Calu3 (cell line): ENCODE measurements at regions not wholly inside any gene's neighbourhood (a gene's known extent, or its start where the extent isn't known, plus 50 kb on each side); places are given as distances from the start of the nearest gene placed in this dataset.

Experiments used
- BruUV-seq: library from RNA; stranded (reverse); fragments of 400-500 nt; replicated peaks from 2 replicates; lab custom pipeline; 2021; lab: Mats Ljungman, UMichigan
- CTCF ChIA-PET: fragments of 300-600 bp; sonication (Branson Sonifier 250); formaldehyde crosslinking; loops from one replicate; lab custom pipeline; 2022; ENCODE audit warnings: antibody characterized with exemption; lab: Charles Lee
- DNase-seq: peaks from one replicate; pipeline ENCODE4 v3.0.0; 2022
- H3K27ac Mint-ChIP-seq: one replicate; pipeline ENCODE4 v1.8.0; 2022; ENCODE audit warnings: mixed read lengths; ENCODE audit not compliant: unreplicated experiment
- H3K27me3 Mint-ChIP-seq: one replicate; pipeline ENCODE4 v1.8.0; 2022; ENCODE audit warnings: mixed read lengths; ENCODE audit not compliant: unreplicated experiment
- H3K36me3 Mint-ChIP-seq: one replicate; pipeline ENCODE4 v1.8.0; 2022; ENCODE audit warnings: mild to moderate bottlenecking, moderate library complexity, mixed read lengths; ENCODE audit not compliant: insufficient read depth, unreplicated experiment
- H3K4me1 Mint-ChIP-seq: one replicate; pipeline ENCODE4 v1.8.0; 2022; ENCODE audit warnings: mild to moderate bottlenecking, low read depth, mixed read lengths; ENCODE audit not compliant: unreplicated experiment
- H3K4me3 Mint-ChIP-seq: one replicate; pipeline ENCODE4 v1.8.0; 2022; ENCODE audit warnings: mild to moderate bottlenecking, low read depth, moderate library complexity, mixed read lengths; ENCODE audit not compliant: unreplicated experiment
- H3K9me3 Mint-ChIP-seq: one replicate; pipeline ENCODE4 v1.8.0; 2022; ENCODE audit warnings: low read depth, mixed read lengths; ENCODE audit not compliant: unreplicated experiment
- CTCF ChIP-seq: fragments of 200-600 bp; IDR thresholded peaks from one replicate; pipeline ENCODE4 v1.8.0; 2022; ENCODE audit warnings: antibody characterized with exemption; ENCODE audit not compliant: unreplicated experiment
- intact Hi-C: fragments of 100-400 bp; cut with micrococcal nuclease; formaldehyde crosslinking; loops from one replicate; pipeline ENCODE4 v1.10.0; 2022; ENCODE audit not compliant: unreplicated experiment

DNA sequence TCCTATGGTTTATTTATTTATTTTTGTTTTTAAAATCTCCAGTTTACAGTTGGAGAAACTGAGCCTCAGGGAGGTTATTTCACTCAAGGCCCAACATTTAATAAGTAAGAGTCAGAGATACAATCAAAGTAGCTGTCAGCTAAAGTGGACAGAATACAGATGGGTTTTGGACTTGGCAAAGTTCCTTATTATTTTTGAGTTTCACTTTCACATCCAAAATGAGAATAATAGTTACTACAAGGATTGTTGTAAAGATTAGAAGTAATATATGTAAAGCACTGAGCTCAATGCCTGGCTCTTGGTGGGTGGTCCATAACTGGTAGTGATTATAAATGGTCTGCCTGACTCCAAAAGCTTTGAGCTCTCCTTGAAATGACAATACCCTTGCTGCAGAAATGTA lies 87.5 kb upstream of the SESN3 start:
- Mint-ChIP-seq H3K27ac (no peak overlapping the region), H3K4me1 (no peaks in the 10 kb centered on the region), H3K9me3 (no peaks in the 10 kb centered on the region), H3K36me3 (no peaks in the 10 kb centered on the region), H3K27me3 (peaks cover 11% of the 10 kb centered on the region), H3K4me3 (no peak overlapping the region)
- no TSS peak for BruUV-seq
- CTCF ChIA-PET: no interaction called here
- DNase-seq: no peak
- intact Hi-C loops: no loop called here
- TF ChIP-seq CTCF: no peak

- Mint-ChIP-seq H3K4me1 (no peaks in the 10 kb centered on the region), H3K9me3 (no peaks in the 10 kb centered on the region), H3K27me3 (no peaks in the 10 kb centered on the region), H3K36me3 (no peaks in the 10 kb centered on the region), H3K4me3 (no peak overlapping the region), H3K27ac (no peak overlapping the region)
- BruUV-seq: no TSS peak
- TF ChIP-seq CTCF: no peak
- CTCF ChIA-PET: interaction anchor here (0.7 to 1.0 kb wide), 2 partner anchors 14 to 179 kb away, joined by 3 read pairs; no protein-coding TSS in a partner anchor
- intact Hi-C loops: no loop called here
- DNase-seq: no peak
Measured at GRCh38 chr11:95308512-95309035, 77.6 kb upstream of the SESN3 start.

DNA sequence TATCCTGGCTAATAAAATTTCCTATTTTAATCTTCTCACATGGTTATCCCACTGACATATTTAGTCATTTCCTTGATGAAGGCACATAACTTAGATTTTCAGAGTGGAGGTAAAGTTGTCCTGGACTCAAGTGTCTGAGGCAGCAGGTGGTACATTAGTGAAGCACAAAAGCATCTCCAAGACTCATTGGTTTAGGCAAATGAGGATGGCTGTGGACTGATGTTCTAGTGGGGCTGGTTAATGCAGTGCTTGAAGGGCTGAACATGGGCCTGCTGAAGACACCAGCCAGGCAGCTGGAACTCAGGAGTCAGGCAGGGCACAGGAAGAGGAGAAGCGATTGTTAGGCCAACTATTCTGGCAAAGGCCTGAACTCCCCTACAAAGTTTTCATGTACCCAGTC lies 76.3 kb upstream of the SESN3 start:
- H3K27me3 Mint-ChIP-seq: no peaks in the 10 kb centered on the region
- DNase-seq: no peak
- no peak overlapping the region for H3K4me3 Mint-ChIP-seq
- TF ChIP-seq CTCF: no peak
- CTCF ChIA-PET: no interaction called here
- no peaks in the 10 kb centered on the region for H3K9me3 Mint-ChIP-seq
- no peaks in the 10 kb centered on the region for H3K36me3 Mint-ChIP-seq
- intact Hi-C loops: no loop called here
- no peak overlapping the region for H3K27ac Mint-ChIP-seq
- no TSS peak for BruUV-seq
- peaks cover 9% of the 10 kb centered on the region for H3K4me1 Mint-ChIP-seq

GRCh38 chr11:95306801-95307200 lies 75.8 kb upstream of the SESN3 start:
- Mint-ChIP-seq H3K4me3 (no peak overlapping the region), H3K9me3 (no peaks in the 10 kb centered on the region), H3K36me3 (no peaks in the 10 kb centered on the region), H3K4me1 (peaks cover 9% of the 10 kb centered on the region), H3K27ac (no peak overlapping the region), H3K27me3 (no peaks in the 10 kb centered on the region)
- TF ChIP-seq CTCF: no peak
- DNase-seq: no peak
- intact Hi-C loops: no loop called here
- CTCF ChIA-PET: no interaction called here
- no TSS peak for BruUV-seq
